Osteocyte (in vitro differentiated cells): ENCODE measurements at regions not wholly inside any gene's neighbourhood (a gene's known extent, or its start where the extent isn't known, plus 50 kb on each side); places are given as distances from the start of the nearest gene placed in this dataset.

Experiments used
- DNase-seq: peaks from one replicate; pipeline ENCODE4 v3.0.0; 2021; ENCODE audit warnings: mixed read lengths; ENCODE audit not compliant: unreplicated experiment; ENCODE audit errors: extremely low spot score
- H3K27ac Mint-ChIP-seq: one replicate; pipeline ENCODE4 v1.8.0; 2021; ENCODE audit warnings: mild to moderate bottlenecking, mixed read lengths; ENCODE audit not compliant: unreplicated experiment
- H3K27me3 Mint-ChIP-seq: one replicate; pipeline ENCODE4 v1.8.0; 2021; ENCODE audit warnings: mixed read lengths; ENCODE audit not compliant: unreplicated experiment
- H3K36me3 Mint-ChIP-seq: one replicate; pipeline ENCODE4 v1.8.0; 2021; ENCODE audit warnings: mixed read lengths; ENCODE audit not compliant: unreplicated experiment
- H3K4me1 Mint-ChIP-seq: one replicate; pipeline ENCODE4 v1.8.0; 2021; ENCODE audit warnings: mixed read lengths; ENCODE audit not compliant: unreplicated experiment
- H3K4me3 Mint-ChIP-seq: one replicate; pipeline ENCODE4 v1.8.0; 2021; ENCODE audit warnings: mild to moderate bottlenecking, moderate library complexity, mixed read lengths; ENCODE audit not compliant: unreplicated experiment
- H3K9me3 Mint-ChIP-seq: one replicate; pipeline ENCODE4 v1.8.0; 2021; ENCODE audit warnings: mixed read lengths; ENCODE audit not compliant: unreplicated experiment
- CTCF ChIP-seq: fragments of 200-600 bp; sonication (generic); IDR thresholded peaks from 2 replicates; pipeline ENCODE4 v1.5.0; 2021; ENCODE audit warnings: antibody characterized with exemption, mild to moderate bottlenecking, moderate library complexity

DNA sequence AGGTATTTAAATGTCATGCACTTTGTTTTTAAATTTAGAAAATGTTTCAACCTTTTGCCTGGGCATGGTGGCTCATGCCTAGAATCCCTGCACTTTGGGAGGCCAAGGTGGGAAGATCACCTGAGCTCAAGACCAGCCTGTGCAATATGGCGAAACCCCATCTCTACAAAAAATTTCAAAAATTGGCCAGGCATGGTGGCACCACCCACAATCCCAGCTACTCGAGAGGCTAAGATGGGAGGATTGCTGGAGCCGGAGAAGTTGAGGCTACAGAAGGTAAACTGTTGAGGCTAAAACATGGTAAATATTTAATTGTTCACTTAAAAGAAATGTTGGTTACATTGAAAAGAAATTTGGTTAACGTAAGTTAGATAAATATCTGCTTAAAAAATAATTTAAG lies 108.4 kb upstream of the IGLL5 start:
- H3K9me3 Mint-ChIP-seq: no peaks in the 10 kb centered on the region
- DNase-seq: peak; percentile 40
- no peaks in the 10 kb centered on the region for H3K4me1 Mint-ChIP-seq
- peaks cover 36% of the 10 kb centered on the region for H3K27me3 Mint-ChIP-seq
- no peak overlapping the region for H3K4me3 Mint-ChIP-seq
- no peaks in the 10 kb centered on the region for H3K36me3 Mint-ChIP-seq
- H3K27ac Mint-ChIP-seq: no peak overlapping the region
- TF ChIP-seq CTCF: no peak

- DNase-seq: no peak
- Mint-ChIP-seq H3K27me3 (peaks cover 27% of the 10 kb centered on the region), H3K9me3 (no peaks in the 10 kb centered on the region), H3K27ac (no peak overlapping the region), H3K4me1 (no peaks in the 10 kb centered on the region), H3K4me3 (no peak overlapping the region), H3K36me3 (no peaks in the 10 kb centered on the region)
- no peak for TF ChIP-seq CTCF
Observed at GRCh38 chr22:22783575-22783974, 104.0 kb upstream of the IGLL5 start.

- no peak for DNase-seq
- no peak overlapping the region for H3K4me3 Mint-ChIP-seq
- TF ChIP-seq CTCF: no peak
- H3K27ac Mint-ChIP-seq: no peak overlapping the region
- H3K27me3 Mint-ChIP-seq: peaks cover 27% of the 10 kb centered on the region
- no peaks in the 10 kb centered on the region for H3K36me3 Mint-ChIP-seq
- no peaks in the 10 kb centered on the region for H3K9me3 Mint-ChIP-seq
- H3K4me1 Mint-ChIP-seq: no peaks in the 10 kb centered on the region
Observed at GRCh38 chr22:22784249-22785039, 103.2 kb upstream of the IGLL5 start.

GRCh38 chr22:22785316-22786065 lies 102.1 kb upstream of the IGLL5 start:
- no peak overlapping the region for H3K4me3 Mint-ChIP-seq
- peaks cover 25% of the 10 kb centered on the region for H3K27me3 Mint-ChIP-seq
- TF ChIP-seq CTCF: no peak
- H3K9me3 Mint-ChIP-seq: no peaks in the 10 kb centered on the region
- no peaks in the 10 kb centered on the region for H3K4me1 Mint-ChIP-seq
- no peaks in the 10 kb centered on the region for H3K36me3 Mint-ChIP-seq
- peak; percentile 74 for DNase-seq
- no peak overlapping the region for H3K27ac Mint-ChIP-seq
